EH (cell line): ENCODE measurements at regions not wholly inside any gene's neighbourhood (a gene's known extent, or its start where the extent isn't known, plus 50 kb on each side); places are given as distances from the start of the nearest gene placed in this dataset.
"Not testable (repeated sequence)": the region's sequence is repeated elsewhere in the genome, so short reads cannot be mapped to it uniquely, and the experiment has no call there.

Experiments
- DNase-seq: peaks from one replicate; pipeline ENCODE4 v3.0.0-alpha.2; 2015; ENCODE audit warnings: low read depth

GRCh38 chr2:207409517-207409916 lies 120.2 kb upstream of the CREB1 start:
- DNase-seq, result no peak

DNA sequence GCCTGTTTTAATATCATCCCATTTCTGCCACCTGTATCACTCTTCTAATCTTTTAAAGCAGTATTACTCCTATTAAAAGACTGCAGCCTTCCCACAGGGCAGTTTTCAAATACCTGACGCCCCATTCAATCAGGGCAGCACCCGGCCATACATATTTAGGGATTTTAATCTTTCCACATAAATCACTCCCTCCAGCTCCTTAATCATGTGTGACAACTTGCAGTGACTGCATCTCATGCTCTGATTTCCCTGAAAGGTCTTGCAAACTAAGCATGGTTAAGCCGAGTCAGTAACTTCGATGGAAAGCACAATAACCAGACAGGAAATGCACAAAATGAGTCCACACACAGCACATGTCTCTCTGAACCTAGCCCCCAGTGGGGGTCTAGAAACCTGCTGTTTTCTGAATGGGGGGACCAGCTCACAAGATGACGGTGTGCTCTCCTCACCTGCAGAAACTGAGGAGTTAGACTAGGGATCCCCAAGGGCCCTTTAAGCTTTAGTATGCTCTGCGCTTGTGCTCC lies 116.9 kb upstream of the CREB1 start:
- DNase-seq, result no peak

GRCh38 chr2:207413376-207413907 lies 116.3 kb upstream of the CREB1 start:
- DNase-seq, result no peak

GRCh38 chr2:207416111-207416510 lies 113.7 kb upstream of the CREB1 start:
- no peak for DNase-seq

GRCh38 chr2:207416900-207417299 lies 112.9 kb upstream of the CREB1 start:
- DNase-seq, result no peak

DNA sequence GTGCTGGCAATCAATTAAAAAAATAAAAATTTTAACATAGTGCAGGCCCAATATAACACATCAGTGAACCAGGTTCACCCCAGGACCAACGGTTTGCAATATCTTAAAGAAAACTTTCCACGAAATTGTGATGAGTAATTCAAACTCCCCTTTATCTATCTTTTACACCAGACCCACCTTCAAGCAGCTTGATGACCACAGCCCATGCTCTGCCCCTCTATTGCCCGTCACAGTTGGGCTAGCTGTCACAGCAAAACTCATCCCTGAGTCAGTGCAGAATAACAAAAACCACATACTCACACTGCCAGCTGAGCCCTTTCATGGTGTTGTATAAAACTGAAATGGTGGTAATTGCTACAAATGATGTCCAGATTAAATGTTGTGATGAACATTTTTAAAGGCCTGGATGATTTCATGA lies 112.5 kb upstream of the CREB1 start:
- DNase-seq, result no peak

DNA sequence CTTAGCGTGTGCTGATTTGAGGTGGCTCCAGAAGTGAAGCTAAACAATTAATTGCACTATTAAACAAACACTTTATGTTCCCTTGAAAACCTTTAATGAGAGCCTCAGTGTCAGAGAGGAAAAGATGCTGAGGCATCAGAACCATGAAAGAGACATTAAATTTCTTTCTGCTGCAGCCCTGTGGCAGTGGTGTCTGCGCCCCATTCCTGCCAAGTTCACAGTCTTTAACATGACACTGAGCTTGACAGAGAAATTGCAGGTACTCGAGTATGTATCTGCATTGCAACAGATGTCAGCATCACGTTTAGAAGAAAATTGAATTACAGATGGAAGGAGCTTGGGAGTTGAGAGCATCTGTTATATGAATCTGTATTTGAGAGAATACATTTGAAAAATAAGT lies 111.3 kb upstream of the CREB1 start:
- DNase-seq, result no peak

DNA sequence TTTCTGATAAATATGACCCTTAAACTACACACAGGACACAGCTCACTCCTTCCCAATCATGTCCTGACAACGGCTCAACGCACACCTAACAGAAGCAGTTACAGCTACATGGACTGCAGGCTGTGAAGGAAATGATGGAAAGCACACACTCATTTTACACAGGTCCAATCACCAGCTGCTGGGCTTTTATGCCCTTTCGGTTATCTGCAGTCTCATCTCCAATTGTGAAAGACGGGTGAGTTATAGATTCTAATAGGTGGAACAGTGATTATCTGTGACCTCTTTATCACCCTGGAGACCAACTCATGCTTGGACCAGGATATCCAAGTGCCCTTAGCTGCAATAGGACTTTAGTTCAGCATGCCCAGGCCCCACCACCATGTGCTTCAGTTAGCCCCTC lies 110.4 kb upstream of the CREB1 start:
- no peak for DNase-seq

GRCh38 chr2:207421671-207422070 lies 108.1 kb upstream of the CREB1 start:
- DNase-seq, result no peak

GRCh38 chr2:207422380-207422779 lies 107.4 kb upstream of the CREB1 start:
- no peak for DNase-seq

DNA sequence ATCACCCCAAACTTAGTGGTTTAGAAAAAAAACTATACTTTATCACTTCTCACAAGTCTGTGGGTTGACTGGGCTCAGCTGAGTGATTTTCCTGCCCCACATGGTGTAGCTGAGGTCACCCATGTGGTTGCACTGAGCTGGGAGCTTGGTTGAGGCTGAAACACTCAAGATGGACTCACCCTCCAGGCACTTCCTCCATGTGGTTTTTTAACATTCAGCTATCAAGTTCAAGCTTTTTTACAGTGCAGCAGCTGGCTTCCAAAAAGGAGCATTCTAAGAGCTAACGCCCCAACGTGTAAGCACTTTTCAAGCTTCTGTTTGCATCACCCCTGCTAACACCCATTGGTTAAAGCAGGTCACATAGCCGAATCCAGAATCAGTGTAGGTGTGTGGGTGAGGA lies 105.9 kb upstream of the CREB1 start:
- peak; percentile 96 for DNase-seq

DNA sequence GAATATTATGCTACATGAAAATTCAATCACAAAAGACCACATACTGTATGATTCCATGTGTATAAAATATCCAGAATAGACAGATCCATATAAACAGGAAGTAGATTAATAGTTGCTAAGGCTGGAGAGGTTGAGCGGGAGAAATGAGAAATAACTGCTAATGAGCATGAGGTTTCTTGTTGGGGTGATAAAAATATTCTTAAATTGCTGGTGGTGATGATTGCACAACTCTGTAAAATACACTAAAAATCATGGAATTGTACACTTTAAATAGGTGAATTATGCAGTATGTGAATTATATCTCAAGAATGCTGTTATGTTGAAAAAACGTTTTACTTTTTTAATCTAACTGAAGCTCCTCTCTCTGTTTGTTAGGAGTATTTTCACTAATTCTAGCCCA lies 101.8 kb upstream of the CREB1 start:
- DNase-seq, result no peak

DNA sequence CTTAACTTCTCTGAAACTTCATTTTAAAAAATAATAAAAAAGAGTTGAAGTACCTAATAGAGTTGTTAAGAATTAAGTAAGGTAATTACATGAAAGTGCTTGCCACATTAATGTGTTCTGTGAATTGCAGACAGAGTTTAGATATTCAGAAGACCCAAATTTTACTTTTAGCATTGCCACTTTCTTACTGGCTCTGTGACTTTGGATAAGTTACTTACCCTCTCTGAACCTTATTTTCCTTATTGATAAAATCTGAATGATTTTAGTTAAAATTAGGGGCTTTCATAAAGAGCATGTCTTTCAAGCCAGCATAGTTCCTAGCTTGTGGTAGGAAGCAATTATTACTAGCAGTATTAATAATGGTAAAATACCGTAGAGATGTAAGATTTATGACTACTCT lies 101.2 kb upstream of the CREB1 start:
- DNase-seq, result no peak

GRCh38 chr2:207432453-207432852 lies 97.3 kb upstream of the CREB1 start:
- peak; percentile 68 for DNase-seq

DNA sequence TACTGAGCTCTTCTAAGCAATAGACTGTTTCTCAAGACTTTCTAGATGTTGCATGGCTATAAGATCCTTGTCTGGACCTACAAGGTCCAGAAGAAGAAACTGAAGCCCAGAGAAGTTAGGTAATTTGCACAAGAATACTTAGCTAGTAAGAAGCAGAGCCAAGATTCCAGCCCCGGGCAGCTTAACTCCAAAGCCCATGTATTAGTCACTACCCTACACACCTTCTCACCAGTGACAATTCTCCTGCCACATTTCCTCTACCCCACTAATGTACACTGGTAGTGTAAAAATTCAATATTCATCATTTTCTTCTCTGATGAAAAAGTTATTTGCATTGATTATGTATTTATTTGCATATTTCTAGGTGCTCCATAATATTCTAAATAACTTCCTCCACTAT lies 95.5 kb upstream of the CREB1 start:
- DNase-seq, result no peak

GRCh38 chr2:207434899-207435465 lies 94.8 kb upstream of the CREB1 start:
- no peak for DNase-seq

DNA sequence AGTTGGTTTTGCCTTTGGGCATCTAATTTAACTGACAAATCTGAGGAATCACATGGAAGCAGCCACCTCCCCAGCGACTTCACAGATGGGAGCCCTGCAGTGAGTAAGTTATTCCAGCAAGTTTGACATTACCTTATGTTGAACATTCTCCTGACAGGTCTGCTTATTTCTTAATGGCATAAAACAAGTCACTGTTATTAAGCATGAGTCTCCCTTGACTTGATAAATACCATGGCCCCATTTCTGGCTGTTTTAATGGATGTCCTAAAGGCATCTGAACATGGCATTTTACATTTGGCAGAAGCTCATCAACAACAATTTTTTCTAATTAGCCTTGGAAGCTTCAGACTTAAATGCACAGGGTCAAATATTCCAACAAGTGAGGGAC lies 92.6 kb upstream of the CREB1 start:
- DNase-seq, result no peak

GRCh38 chr2:207437524-207438143 lies 92.1 kb upstream of the CREB1 start:
- no peak for DNase-seq

DNA sequence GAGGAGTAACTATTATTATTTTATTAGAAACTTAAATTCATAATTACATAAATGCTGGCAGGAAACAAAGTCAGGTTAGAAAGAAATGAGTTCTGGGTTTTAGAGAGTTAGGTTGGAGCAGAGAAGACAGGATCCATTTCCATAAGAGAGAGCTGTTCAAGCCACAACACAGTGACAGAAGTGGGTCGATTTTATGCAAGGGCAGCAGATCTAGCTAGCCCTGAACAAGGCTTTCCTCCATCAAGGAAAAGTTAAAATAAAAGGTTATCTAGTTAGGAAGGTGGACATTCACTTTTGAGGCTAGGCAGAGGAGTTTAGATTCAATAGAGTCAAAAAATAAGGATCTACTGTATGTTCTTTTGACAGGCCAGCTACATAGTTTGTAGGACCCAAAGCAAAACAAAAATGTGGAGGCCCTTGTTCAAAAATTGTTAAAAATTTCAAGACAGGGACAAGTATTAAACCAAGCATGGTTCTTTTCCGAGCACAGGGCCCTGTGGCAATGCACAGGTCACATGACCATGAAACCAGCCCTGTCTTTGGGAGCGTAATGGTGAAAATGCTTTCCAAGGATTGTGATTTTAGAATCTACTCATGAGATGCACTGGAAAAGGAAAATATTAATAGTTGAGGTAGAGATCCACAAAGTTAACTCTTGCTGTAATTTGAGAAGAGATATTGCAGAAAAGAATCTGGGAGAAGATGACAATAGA lies 91.2 kb upstream of the CREB1 start:
- DNase-seq, result no peak

DNA sequence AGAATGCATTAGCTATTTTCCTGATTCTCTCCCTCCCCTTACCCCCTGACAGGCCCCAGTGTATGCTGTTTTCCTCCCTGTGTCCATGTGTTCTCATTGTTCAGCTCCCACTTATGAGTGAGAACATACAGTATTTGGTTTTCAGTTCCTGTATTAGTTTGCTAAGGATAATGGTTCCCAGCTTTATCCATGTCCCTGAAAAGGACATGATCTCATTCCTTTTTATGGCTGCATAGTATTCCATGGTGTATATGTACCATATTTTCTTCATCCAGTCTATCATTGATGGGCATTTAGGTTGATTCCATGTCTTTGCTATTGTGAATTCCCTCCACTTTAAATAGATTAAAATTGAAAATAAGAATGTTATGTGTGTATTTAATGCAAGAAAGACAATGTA lies 89.9 kb upstream of the CREB1 start:
- DNase-seq, result not testable (repeated sequence)

- DNase-seq, result no peak
Measured at GRCh38 chr2:207444756-207445155, 85.0 kb upstream of the CREB1 start.

DNA sequence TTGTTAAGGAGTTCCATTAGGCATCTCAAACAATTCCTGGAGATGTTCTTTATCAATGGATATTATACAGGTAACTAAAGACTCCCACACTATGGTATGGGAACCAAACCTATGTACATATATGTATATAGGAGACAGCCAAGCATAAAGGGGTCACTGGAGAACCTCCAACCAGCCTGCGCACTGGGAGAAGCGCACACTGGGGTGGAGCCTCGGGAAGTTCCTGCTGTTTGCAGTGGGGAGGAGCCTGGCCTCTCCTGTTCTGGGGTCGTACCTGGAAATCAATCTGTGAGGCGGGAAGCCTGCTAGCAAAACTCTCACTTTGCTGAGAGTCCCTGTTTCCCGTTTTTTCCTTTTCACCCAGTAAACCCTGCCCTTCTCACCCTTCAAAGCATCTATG lies 83.1 kb upstream of the CREB1 start:
- DNase-seq, result no peak

DNA sequence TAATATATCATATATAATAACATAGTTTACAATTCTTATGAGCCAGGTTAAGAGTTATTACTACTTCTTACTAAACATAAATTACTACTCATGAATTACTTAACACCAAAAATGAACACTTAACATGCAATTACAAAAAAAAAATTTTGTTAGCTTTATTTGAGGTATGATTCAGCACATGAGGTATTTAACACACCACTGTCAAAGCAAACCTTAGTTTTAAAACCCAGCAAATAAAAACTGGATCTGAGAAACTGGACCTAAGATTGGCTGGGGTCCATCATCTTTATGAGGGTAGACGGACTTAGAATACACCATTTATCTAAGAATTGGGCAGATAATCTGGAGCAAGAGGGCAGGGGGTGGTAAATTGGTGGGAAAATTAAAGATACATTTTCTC lies 81.8 kb upstream of the CREB1 start:
- DNase-seq, result peak; percentile 40
